H1 (cell line): ENCODE measurements at regions not wholly inside any gene's neighbourhood (a gene's known extent, or its start where the extent isn't known, plus 50 kb on each side); places are given as distances from the start of the nearest gene placed in this dataset.

Experiments
- BCL11A ChIP-seq, 2 experiments: IDR thresholded peaks; one replicate each; pipeline ENCODE4 v1.6.1; 2011; ENCODE audit warnings: low read depth in 2 of 2, low read length in 2 of 2, mild to moderate bottlenecking in 2 of 2
- EP300 ChIP-seq, 2 experiments: IDR thresholded peaks; 1 replicate in 1 of 2; 2 replicates in 1 of 2; pipeline ENCODE4 v1.6.1; 2011 to 2012; ENCODE audit warnings: low read depth in 2 of 2, low read length in 2 of 2, mild to moderate bottlenecking in 2 of 2, borderline replicate concordance in 1 of 2, inconsistent platforms in 1 of 2, moderate library complexity in 1 of 2
- EZH2 ChIP-seq: fragments of 200-600 bp; sonication (generic); IDR thresholded peaks from 2 replicates; pipeline ENCODE4 v1.7.1; 2012; ENCODE audit warnings: low read depth, mild to moderate bottlenecking, moderate library complexity, low read length, inconsistent platforms; ENCODE audit not compliant: severe bottlenecking
- GTF2F1 ChIP-seq: IDR thresholded peaks from 2 replicates; pipeline ENCODE4 v1.6.1; 2012; ENCODE audit warnings: low read depth, low read length, improper control_type of control experiment, borderline replicate concordance
- JUND ChIP-seq: IDR thresholded peaks from 2 replicates; pipeline ENCODE4 v1.6.1; 2011; ENCODE audit warnings: mild to moderate bottlenecking, improper control_type of control experiment, low read length
- POLR2A ChIP-seq, 2 experiments: IDR thresholded peaks; 1 replicate in 1 of 2; 2 replicates in 1 of 2; pipeline ENCODE4 v1.6.1; 2011; ENCODE audit warnings: low read depth in 2 of 2, low read length in 2 of 2, mild to moderate bottlenecking in 2 of 2; ENCODE audit errors: control extremely low read depth in 1 of 2
- RXRA ChIP-seq: IDR thresholded peaks from 2 replicates; pipeline ENCODE4 v1.6.1; 2011; ENCODE audit warnings: low read depth, mild to moderate bottlenecking, low read length, moderate library complexity; ENCODE audit not compliant: insufficient read depth
- SIN3A ChIP-seq, 2 experiments: IDR thresholded peaks in 1 of 2; conservative IDR thresholded peaks in 1 of 2; 2 replicates each; pipeline ENCODE4 v1.6.1; 2011 to 2012; ENCODE audit warnings: low read length in 2 of 2, improper control_type of control experiment in 1 of 2, low read depth in 1 of 2, mild to moderate bottlenecking in 1 of 2
- TCF12 ChIP-seq: IDR thresholded peaks from 2 replicates; pipeline ENCODE4 v1.6.1; 2011; ENCODE audit warnings: low read depth, mild to moderate bottlenecking, low read length
- TF ChIP-seq, protein P1 (sequence below), 3 experiments: IDR thresholded peaks; 1 replicate in 2 of 3; 2 replicates in 1 of 3; pipeline versions ENCODE4 v1.5.1 to v1.6.1; 2011; ENCODE audit warnings: low read length in 3 of 3, mild to moderate bottlenecking in 3 of 3, inconsistent platforms in 2 of 3, low read depth in 1 of 3, moderate library complexity in 1 of 3; ENCODE audit not compliant: insufficient read depth in 1 of 3; ENCODE audit errors: control extremely low read depth in 1 of 3
- TF ChIP-seq, protein P2 (sequence below): IDR thresholded peaks from 2 replicates; pipeline ENCODE4 v1.6.1; 2011; ENCODE audit warnings: low read length, improper control_type of control experiment

DNA sequence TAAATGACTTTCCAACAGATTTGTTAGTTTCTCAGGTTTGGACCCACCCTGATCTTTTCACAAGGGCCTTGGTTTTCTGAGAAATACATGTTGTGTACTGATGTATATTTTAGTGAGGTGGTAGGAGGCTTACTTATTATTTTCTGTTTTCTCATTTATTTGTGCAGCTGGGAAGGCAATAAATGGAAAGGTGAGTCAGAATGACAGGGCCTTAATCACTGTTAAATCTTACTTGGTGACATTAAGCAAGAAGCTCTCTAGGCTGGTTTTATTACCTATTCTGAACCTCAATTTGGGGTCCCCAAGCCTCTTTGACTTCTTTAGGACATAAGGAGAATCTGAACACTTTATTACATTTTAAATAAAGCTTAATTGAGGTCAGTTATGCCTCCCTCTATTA is 214.0 kb upstream of the DAB2 start:
- no peak for TF ChIP-seq JUND
- no peak for TF ChIP-seq POLR2A (IDR thresholded peaks at IDR 0.05; ENCODE audit: control extremely low read depth in 1 of 2, low read depth in 2 of 2, low read length in 2 of 2)
- TF ChIP-seq, protein P1, sequence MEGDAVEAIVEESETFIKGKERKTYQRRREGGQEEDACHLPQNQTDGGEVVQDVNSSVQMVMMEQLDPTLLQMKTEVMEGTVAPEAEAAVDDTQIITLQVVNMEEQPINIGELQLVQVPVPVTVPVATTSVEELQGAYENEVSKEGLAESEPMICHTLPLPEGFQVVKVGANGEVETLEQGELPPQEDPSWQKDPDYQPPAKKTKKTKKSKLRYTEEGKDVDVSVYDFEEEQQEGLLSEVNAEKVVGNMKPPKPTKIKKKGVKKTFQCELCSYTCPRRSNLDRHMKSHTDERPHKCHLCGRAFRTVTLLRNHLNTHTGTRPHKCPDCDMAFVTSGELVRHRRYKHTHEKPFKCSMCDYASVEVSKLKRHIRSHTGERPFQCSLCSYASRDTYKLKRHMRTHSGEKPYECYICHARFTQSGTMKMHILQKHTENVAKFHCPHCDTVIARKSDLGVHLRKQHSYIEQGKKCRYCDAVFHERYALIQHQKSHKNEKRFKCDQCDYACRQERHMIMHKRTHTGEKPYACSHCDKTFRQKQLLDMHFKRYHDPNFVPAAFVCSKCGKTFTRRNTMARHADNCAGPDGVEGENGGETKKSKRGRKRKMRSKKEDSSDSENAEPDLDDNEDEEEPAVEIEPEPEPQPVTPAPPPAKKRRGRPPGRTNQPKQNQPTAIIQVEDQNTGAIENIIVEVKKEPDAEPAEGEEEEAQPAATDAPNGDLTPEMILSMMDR (IDR thresholded peaks at IDR 0.05; ENCODE audit: control extremely low read depth in 1 of 3, insufficient read depth in 1 of 3, low read depth in 1 of 3, low read length in 3 of 3): no peak
- no peak for TF ChIP-seq SIN3A (conservative IDR thresholded peaks at IDR 0.05 in 1 of 2, IDR thresholded peaks at IDR 0.05 in 1 of 2; ENCODE audit: low read depth in 1 of 2, low read length in 2 of 2)
- TF ChIP-seq GTF2F1: no peak
- TF ChIP-seq BCL11A (IDR thresholded peaks at IDR 0.05; ENCODE audit: low read depth in 2 of 2, low read length in 2 of 2): no peak
- no peak for TF ChIP-seq RXRA
- TF ChIP-seq EP300 (IDR thresholded peaks at IDR 0.05; ENCODE audit: borderline replicate concordance in 1 of 2, low read depth in 2 of 2, low read length in 2 of 2): no peak
- TF ChIP-seq, protein P2, sequence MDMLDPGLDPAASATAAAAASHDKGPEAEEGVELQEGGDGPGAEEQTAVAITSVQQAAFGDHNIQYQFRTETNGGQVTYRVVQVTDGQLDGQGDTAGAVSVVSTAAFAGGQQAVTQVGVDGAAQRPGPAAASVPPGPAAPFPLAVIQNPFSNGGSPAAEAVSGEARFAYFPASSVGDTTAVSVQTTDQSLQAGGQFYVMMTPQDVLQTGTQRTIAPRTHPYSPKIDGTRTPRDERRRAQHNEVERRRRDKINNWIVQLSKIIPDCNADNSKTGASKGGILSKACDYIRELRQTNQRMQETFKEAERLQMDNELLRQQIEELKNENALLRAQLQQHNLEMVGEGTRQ: no peak
- TF ChIP-seq EZH2: no peak
- no peak for TF ChIP-seq TCF12
